HepG2 (cell line): ENCODE measurements at regions not wholly inside any gene's neighbourhood (a gene's known extent, or its start where the extent isn't known, plus 50 kb on each side); places are given as distances from the start of the nearest gene placed in this dataset.
A peak's percentile ranks its signal among the peaks of the same experiment; 100 is the strongest.

ENCODE experiments used
- ATAC-seq: fragments of 200-7000 bp; cut with Tn5 transposase; 3 replicates; pipeline ENCODE4 v1.9.1; 2020; ENCODE audit warnings: mild to moderate bottlenecking, moderate library complexity
- BruUV-seq: library from RNA; stranded (reverse); fragments of 400-500 nt; replicated peaks from 2 replicates; lab custom pipeline; 2021; lab: Mats Ljungman, UMichigan
- CTCF ChIA-PET: fragments of 300-600 bp; formaldehyde crosslinking; extraction: SDS; loops from one replicate; lab custom pipeline; 2021; ENCODE audit warnings: low total read pairs, inconsistent platforms, low intra/inter-chr PET ratio; lab: Yijun Ruan, JAX
- POLR2A ChIA-PET: fragments of 350-600 bp; sonication (Branson Sonifier 250); formaldehyde crosslinking; loops from one replicate; lab custom pipeline; 2020; ENCODE audit warnings: antibody characterized with exemption, inconsistent platforms; lab: Yijun Ruan, JAX
- DNase-seq: peaks from one replicate; pipeline ENCODE4 v3.0.0-alpha.2; 2015; ENCODE audit warnings: low spot score
- FAIRE-seq: peaks from 3 replicates; lab custom pipeline; 2011; peaks lifted over from hg19 to GRCh38; lab: Jason Lieb, UNC
- H2AFZ ChIP-seq: one replicate; pipeline ENCODE4 v1.6.1; 2011; ENCODE audit warnings: low read length, inconsistent platforms
- H3K27ac ChIP-seq: fragments of 300-600 bp; 3 replicates; pipeline ENCODE4 v1.8.0; 2011; ENCODE audit warnings: mixed run types, mild to moderate bottlenecking, mixed read lengths, low read length, inconsistent platforms; ENCODE audit not compliant: insufficient read depth; ENCODE audit errors: extremely low read length
- H3K27me3 ChIP-seq, 2 experiments: fragments of 200-600 bp in 1 of 2; 2 replicates in 1 of 2; 3 replicates in 1 of 2; pipeline versions ENCODE4 v1.6.0 to v1.8.0; 2011; ENCODE audit warnings: low read length in 2 of 2, mild to moderate bottlenecking in 2 of 2, moderate library complexity in 2 of 2, inconsistent platforms in 1 of 2; ENCODE audit not compliant: insufficient read depth in 2 of 2, control insufficient read depth in 1 of 2
- H3K36me3 ChIP-seq, 2 experiments: fragments of 200-600 bp in 1 of 2; replicated peaks in 1 of 2; 2 replicates in 1 of 2; 3 replicates in 1 of 2; pipeline versions ENCODE4 v1.5.1 to v1.8.0; 2011; ENCODE audit warnings: low read length in 2 of 2, inconsistent platforms in 1 of 2; ENCODE audit not compliant: insufficient read depth in 2 of 2, control insufficient read depth in 1 of 2
- H3K4me1 ChIP-seq: 2 replicates; pipeline ENCODE4 v1.5.1; 2012; ENCODE audit warnings: low read length, inconsistent platforms; ENCODE audit not compliant: insufficient read depth
- H3K4me2 ChIP-seq: 2 replicates; pipeline ENCODE4 v1.6.0; 2011; ENCODE audit warnings: low read depth, low read length, inconsistent platforms
- H3K4me3 ChIP-seq, 3 experiments: fragments of 200-600 bp in 1 of 3; sonication (generic), shearing (Covaris generic) in 1 of 3; replicated peaks in 1 of 3; 2 replicates each; pipeline ENCODE4 v1.5.1; 2011 to 2016; ENCODE audit warnings: low read length in 3 of 3, inconsistent platforms in 2 of 3, low read depth in 2 of 3, mild to moderate bottlenecking in 2 of 3, control low read depth in 1 of 3, mixed read lengths in 1 of 3; ENCODE audit not compliant: insufficient read depth in 1 of 3
- H3K79me2 ChIP-seq: one replicate; pipeline ENCODE4 v1.6.1; 2011; ENCODE audit warnings: low read length, inconsistent platforms; ENCODE audit not compliant: insufficient read depth
- H3K9ac ChIP-seq: 2 replicates; pipeline ENCODE4 v1.6.0; 2011; ENCODE audit warnings: mild to moderate bottlenecking, low read depth, low read length, inconsistent platforms; ENCODE audit not compliant: insufficient read depth
- H3K9me3 ChIP-seq: 2 replicates; pipeline ENCODE4 v1.5.1; 2012; ENCODE audit warnings: mild to moderate bottlenecking, low read length
- H4K20me1 ChIP-seq: 2 replicates; pipeline ENCODE4 v1.6.0; 2011; ENCODE audit warnings: inconsistent platforms, mild to moderate bottlenecking, low read length, moderate library complexity; ENCODE audit not compliant: insufficient read depth
- BORCS8-MEF2B ChIP-seq: sonication (generic); formaldehyde crosslinking; IDR thresholded peaks from 2 replicates; pipeline ENCODE4 v1.8.0; 2022; ENCODE audit warnings: mild to moderate bottlenecking, missing genetic modification reagents
- FOSL2 ChIP-seq: sonication (generic); formaldehyde crosslinking; IDR thresholded peaks from 2 replicates; pipeline ENCODE4 v1.4.0; 2020; ENCODE audit warnings: missing genetic modification reagents
- HNRNPLL ChIP-seq: fragments of 200-400 bp; formaldehyde crosslinking; IDR thresholded peaks from 2 replicates; pipeline ENCODE4 v1.6.1; 2017; ENCODE audit warnings: mild to moderate bottlenecking, low read depth, low read length; ENCODE audit not compliant: poor library complexity, severe bottlenecking
- KLF16 ChIP-seq, 2 experiments: sonication (generic) in 1 of 2; formaldehyde crosslinking in 1 of 2; IDR thresholded peaks; 2 replicates each; pipeline versions ENCODE4 v1.6.1 to v1.8.0; 2016 to 2023; ENCODE audit warnings: missing genetic modification reagents in 2 of 2, missing compliant biosample characterization in 1 of 2
- LCORL ChIP-seq, 2 experiments: fragments of 450-650 bp in 1 of 2; sonication (generic) in 1 of 2; formaldehyde crosslinking in 1 of 2; IDR thresholded peaks; 2 replicates each; pipeline versions ENCODE4 v1.5.0 to v1.6.1; 2017 to 2020; ENCODE audit warnings: antibody characterized with exemption in 1 of 2, missing genetic modification reagents in 1 of 2
- SMAD3 ChIP-seq: sonication (generic); formaldehyde crosslinking; IDR thresholded peaks from 2 replicates; pipeline ENCODE4 v1.4.0; 2020; ENCODE audit warnings: missing genetic modification reagents
- TEAD2 ChIP-seq: sonication (generic); formaldehyde crosslinking; IDR thresholded peaks from 2 replicates; pipeline ENCODE4 v1.9.0; 2021; ENCODE audit warnings: missing genetic modification reagents
- ZBTB44 ChIP-seq: sonication (generic); formaldehyde crosslinking; IDR thresholded peaks from 2 replicates; pipeline ENCODE4 v1.4.0; 2020; ENCODE audit warnings: missing genetic modification reagents
- ZNF232 ChIP-seq: sonication (generic); formaldehyde crosslinking; IDR thresholded peaks from 2 replicates; pipeline ENCODE4 v1.4.0; 2020; ENCODE audit warnings: missing genetic modification reagents, borderline replicate concordance
- ZNF580 ChIP-seq: IDR thresholded peaks from 2 replicates; pipeline ENCODE4 v1.6.1; 2016; ENCODE audit warnings: low read depth, borderline replicate concordance
- ZNF660 ChIP-seq: sonication (generic); formaldehyde crosslinking; IDR thresholded peaks from 2 replicates; pipeline ENCODE4 v1.5.1; 2020; ENCODE audit warnings: mild to moderate bottlenecking, low read depth, missing genetic modification reagents, borderline replicate concordance
- WGBS: methylation state at CpG from one replicate; pipeline ENCODE4 v1.1.6; 2017; ENCODE audit warnings: low lambda C conversion rate; 5-methylcytosine and 5-hydroxymethylcytosine counted together
- in situ Hi-C: cut with HindIII; loops from 2 replicates; pipeline ENCODE4 v1.10.0; 2017; ENCODE audit warnings: low pct_unique_long_range_greater_than_20kb; ENCODE audit not compliant: extremely low pct_ligation_motif_present
- intact Hi-C: fragments of 100-400 bp; cut with micrococcal nuclease; formaldehyde crosslinking; loops from one replicate; pipeline ENCODE4 v1.10.0; 2022; ENCODE audit not compliant: unreplicated experiment
- TF ChIP-seq, protein P1 (sequence below): IDR thresholded peaks from 2 replicates; pipeline ENCODE4 v1.6.1; 2016
- TF ChIP-seq, protein P2 (sequence below): IDR thresholded peaks from 2 replicates; pipeline ENCODE4 v1.4.0; 2020; ENCODE audit warnings: mild to moderate bottlenecking, missing genetic modification reagents
- TF ChIP-seq, protein P3 (sequence below): sonication (generic); formaldehyde crosslinking; IDR thresholded peaks from 2 replicates; pipeline ENCODE4 v1.4.0; 2020; ENCODE audit warnings: missing genetic modification reagents

GRCh38 chr2:30382995-30383394, 64.1 kb upstream of the LCLAT1 start (continued):
- TF ChIP-seq HNRNPLL (no peak), LCORL (IDR thresholded peaks at IDR 0.05) (no peak), LCORL (CRISPR knock-in tag; IDR thresholded peaks at IDR 0.05) (no peak), TEAD2 (no peak)
- TF ChIP-seq, protein P1, sequence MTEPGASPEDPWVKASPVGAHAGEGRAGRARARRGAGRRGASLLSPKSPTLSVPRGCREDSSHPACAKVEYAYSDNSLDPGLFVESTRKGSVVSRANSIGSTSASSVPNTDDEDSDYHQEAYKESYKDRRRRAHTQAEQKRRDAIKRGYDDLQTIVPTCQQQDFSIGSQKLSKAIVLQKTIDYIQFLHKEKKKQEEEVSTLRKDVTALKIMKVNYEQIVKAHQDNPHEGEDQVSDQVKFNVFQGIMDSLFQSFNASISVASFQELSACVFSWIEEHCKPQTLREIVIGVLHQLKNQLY: no peak
- TF ChIP-seq, all 625 proteins: peak for 0

DNA sequence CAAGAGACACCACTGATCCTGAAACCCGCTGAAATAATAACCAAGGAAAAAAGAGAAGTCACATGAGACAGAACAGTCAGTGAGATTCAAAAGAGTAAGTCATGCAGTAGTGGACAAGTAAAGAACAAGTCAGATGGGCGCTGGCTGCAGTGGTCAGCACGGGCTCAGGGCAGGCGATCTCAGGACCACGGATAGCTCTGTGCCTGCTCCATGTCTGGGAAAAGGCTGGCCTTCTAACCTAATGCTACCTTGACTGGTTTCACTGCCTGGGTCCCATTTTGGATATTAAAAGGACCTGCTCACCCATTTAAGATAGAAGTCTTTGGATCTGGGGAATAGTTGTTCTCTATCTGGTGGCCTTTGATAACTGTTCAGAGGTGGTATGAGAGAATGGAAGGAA, 61.7 kb upstream of the LCLAT1 start:
- no peaks in the 10 kb centered on the region; a peak in 1 of 5 replicates for H3K27me3 ChIP-seq
- no peak for DNase-seq
- TF ChIP-seq SMAD3 (CRISPR knock-in tag) (0 out of 2 replicates have a peak, but pooled peaks have one; percentile 25), ZNF232 (CRISPR knock-in tag) (0 out of 2 replicates have a peak, but pooled peaks have one; percentile 40), FOSL2 (CRISPR knock-in tag) (0 out of 2 replicates have a peak, but pooled peaks have one; percentile 10), ZBTB44 (CRISPR knock-in tag) (peak; percentile 76; the same call in 1 of the 2 replicates), ZNF660 (CRISPR knock-in tag) (no peak), KLF16 (CRISPR knock-in tag; IDR thresholded peaks at IDR 0.05) (0 out of 4 replicates have a peak, but pooled peaks of 1 of the 2 experiments have one; percentile 53), ZNF580 (CRISPR knock-in tag) (0 out of 2 replicates have a peak, but pooled peaks have one; percentile 39), BORCS8-MEF2B (CRISPR knock-in tag) (peak; percentile 66)
- TF ChIP-seq, protein P2, sequence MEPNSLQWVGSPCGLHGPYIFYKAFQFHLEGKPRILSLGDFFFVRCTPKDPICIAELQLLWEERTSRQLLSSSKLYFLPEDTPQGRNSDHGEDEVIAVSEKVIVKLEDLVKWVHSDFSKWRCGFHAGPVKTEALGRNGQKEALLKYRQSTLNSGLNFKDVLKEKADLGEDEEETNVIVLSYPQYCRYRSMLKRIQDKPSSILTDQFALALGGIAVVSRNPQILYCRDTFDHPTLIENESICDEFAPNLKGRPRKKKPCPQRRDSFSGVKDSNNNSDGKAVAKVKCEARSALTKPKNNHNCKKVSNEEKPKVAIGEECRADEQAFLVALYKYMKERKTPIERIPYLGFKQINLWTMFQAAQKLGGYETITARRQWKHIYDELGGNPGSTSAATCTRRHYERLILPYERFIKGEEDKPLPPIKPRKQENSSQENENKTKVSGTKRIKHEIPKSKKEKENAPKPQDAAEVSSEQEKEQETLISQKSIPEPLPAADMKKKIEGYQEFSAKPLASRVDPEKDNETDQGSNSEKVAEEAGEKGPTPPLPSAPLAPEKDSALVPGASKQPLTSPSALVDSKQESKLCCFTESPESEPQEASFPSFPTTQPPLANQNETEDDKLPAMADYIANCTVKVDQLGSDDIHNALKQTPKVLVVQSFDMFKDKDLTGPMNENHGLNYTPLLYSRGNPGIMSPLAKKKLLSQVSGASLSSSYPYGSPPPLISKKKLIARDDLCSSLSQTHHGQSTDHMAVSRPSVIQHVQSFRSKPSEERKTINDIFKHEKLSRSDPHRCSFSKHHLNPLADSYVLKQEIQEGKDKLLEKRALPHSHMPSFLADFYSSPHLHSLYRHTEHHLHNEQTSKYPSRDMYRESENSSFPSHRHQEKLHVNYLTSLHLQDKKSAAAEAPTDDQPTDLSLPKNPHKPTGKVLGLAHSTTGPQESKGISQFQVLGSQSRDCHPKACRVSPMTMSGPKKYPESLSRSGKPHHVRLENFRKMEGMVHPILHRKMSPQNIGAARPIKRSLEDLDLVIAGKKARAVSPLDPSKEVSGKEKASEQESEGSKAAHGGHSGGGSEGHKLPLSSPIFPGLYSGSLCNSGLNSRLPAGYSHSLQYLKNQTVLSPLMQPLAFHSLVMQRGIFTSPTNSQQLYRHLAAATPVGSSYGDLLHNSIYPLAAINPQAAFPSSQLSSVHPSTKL (CRISPR knock-in tag): peak; percentile 33; the same call in 1 of the 2 replicates
- TF ChIP-seq, protein P3, sequence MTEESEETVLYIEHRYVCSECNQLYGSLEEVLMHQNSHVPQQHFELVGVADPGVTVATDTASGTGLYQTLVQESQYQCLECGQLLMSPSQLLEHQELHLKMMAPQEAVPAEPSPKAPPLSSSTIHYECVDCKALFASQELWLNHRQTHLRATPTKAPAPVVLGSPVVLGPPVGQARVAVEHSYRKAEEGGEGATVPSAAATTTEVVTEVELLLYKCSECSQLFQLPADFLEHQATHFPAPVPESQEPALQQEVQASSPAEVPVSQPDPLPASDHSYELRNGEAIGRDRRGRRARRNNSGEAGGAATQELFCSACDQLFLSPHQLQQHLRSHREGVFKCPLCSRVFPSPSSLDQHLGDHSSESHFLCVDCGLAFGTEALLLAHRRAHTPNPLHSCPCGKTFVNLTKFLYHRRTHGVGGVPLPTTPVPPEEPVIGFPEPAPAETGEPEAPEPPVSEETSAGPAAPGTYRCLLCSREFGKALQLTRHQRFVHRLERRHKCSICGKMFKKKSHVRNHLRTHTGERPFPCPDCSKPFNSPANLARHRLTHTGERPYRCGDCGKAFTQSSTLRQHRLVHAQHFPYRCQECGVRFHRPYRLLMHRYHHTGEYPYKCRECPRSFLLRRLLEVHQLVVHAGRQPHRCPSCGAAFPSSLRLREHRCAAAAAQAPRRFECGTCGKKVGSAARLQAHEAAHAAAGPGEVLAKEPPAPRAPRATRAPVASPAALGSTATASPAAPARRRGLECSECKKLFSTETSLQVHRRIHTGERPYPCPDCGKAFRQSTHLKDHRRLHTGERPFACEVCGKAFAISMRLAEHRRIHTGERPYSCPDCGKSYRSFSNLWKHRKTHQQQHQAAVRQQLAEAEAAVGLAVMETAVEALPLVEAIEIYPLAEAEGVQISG (CRISPR knock-in tag): peak; percentile 37; the same call in 1 of the 2 replicates

More for the DNA sequence above, 61.7 kb upstream of the LCLAT1 start:
- H2AFZ ChIP-seq: no peak overlapping the region
- H3K27ac ChIP-seq: no peak overlapping the region
- ChIA-PET CTCF (no interaction called here), POLR2A (no interaction called here)
- in situ Hi-C loops: no loop called here
- no peaks in the 10 kb centered on the region for H3K4me1 ChIP-seq
- no peaks in the 10 kb centered on the region for H3K9me3 ChIP-seq
- peak; percentile 95 for ATAC-seq
- FAIRE-seq: no peak
- no peaks in the 10 kb centered on the region; the same call in 1 of the 2 replicates for H4K20me1 ChIP-seq
- intact Hi-C loops: no loop called here
- no peak overlapping the region for H3K9ac ChIP-seq
- no peaks in the 10 kb centered on the region for H3K36me3 ChIP-seq
- 0% methylated on average over 5 of the region's 5 CpGs for WGBS
- no peak overlapping the region for H3K4me3 ChIP-seq
- H3K79me2 ChIP-seq: no peaks in the 10 kb centered on the region
- H3K4me2 ChIP-seq: no peak overlapping the region
- BruUV-seq: no TSS peak
